Lower leg skin (tissue), 3 donors: ENCODE measurements at regions not wholly inside any gene's neighbourhood (a gene's known extent, or its start where the extent isn't known, plus 50 kb on each side); places are given as distances from the start of the nearest gene placed in this dataset.

Experiments
- CTCF ChIP-seq, 3 donors: fragments of 450-650 bp; IDR thresholded peaks; one replicate each; pipeline ENCODE4 v1.5.1; 2016; ENCODE audit warnings: antibody characterized with exemption in 3 of 3, mild to moderate bottlenecking in 3 of 3, moderate library complexity in 2 of 3
- POLR2A ChIP-seq, 2 donors: fragments of 450-650 bp; IDR thresholded peaks; one replicate each; pipeline ENCODE4 v1.6.1; 2016 to 2017; ENCODE audit warnings: antibody characterized with exemption in 2 of 2, mild to moderate bottlenecking in 1 of 2, moderate library complexity in 1 of 2

GRCh38 chr10:64215088-64215487 is 693.9 kb downstream of the REEP3 start:
- TF ChIP-seq CTCF (IDR thresholded peaks at IDR 0.05) = no peak
- no peak for TF ChIP-seq POLR2A (IDR thresholded peaks at IDR 0.05)
